Activated naive CD8-positive, alpha-beta T cell treated with anti-CD3 and anti-CD28 coated beads, Interleukin-2, amount 50 U/mL, for 16 hours (primary cell): ENCODE measurements at regions not wholly inside any gene's neighbourhood (a gene's known extent, or its start where the extent isn't known, plus 50 kb on each side); places are given as distances from the start of the nearest gene placed in this dataset.
"Not testable (repeated sequence)": the region's sequence is repeated elsewhere in the genome, so short reads cannot be mapped to it uniquely, and the experiment has no call there.

ENCODE experiments used
- DNase-seq: peaks from one replicate; pipeline ENCODE4 v3.0.0-alpha.2; 2020; ENCODE audit warnings: low read depth, low spot score

DNA sequence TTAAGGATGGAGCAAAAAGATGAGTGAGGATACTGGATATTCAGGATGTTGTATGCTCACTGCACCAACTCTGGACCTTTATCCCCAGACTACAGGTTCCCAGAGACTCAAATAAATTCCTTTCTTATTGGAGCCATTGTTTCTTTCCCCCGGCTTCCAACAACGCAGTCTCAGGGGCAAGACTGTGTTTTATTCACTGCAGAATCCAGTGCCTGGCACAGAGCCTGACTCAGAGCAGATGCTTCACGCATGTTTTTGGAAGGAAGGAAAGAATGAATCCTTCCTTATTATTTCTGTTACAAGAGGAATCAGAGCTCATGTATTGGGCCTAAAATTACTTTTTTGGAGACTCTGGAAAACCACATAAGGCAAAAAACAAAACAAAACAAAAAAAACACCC is 96.0 kb upstream of the VGLL4 start:
- DNase-seq, result no peak

DNA sequence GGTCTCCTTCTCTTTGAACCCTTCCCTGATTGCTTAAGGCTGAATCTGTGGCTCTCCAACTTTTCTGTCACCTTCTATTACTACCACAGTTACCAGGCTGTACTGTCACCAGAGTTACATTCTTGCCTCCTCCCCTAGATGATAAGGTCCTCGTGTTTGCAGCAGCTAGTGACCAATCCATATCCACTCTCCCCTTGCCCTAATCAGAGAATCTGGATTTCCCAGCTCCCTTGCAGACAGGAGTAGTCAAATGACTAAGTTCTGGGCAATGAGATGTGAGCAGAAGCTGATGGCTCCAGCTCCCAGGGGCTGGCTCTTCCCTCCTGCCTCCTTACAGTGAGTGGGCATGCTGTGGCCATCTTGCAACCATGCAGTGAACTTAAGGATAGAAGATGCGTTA is 95.4 kb upstream of the VGLL4 start:
- no peak for DNase-seq

DNA sequence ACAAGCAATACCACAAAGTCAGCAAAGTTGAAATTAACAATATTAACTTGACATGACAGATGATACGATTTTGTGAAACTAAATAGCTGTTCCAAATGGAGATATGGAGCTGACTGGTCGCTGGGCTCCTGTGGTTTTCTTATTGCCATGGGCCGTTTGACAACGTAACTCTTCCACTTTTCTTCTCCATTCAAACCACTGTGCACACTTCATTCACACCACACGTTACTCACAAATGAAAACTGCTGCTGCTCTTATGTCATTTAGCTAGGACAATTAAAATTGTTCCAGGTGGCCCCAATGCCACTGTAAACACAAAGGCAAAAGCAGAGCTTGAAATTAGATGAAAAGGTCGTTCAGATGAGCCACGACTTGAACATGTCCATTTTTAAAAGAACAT is 94.0 kb upstream of the VGLL4 start:
- DNase-seq, result no peak

DNA sequence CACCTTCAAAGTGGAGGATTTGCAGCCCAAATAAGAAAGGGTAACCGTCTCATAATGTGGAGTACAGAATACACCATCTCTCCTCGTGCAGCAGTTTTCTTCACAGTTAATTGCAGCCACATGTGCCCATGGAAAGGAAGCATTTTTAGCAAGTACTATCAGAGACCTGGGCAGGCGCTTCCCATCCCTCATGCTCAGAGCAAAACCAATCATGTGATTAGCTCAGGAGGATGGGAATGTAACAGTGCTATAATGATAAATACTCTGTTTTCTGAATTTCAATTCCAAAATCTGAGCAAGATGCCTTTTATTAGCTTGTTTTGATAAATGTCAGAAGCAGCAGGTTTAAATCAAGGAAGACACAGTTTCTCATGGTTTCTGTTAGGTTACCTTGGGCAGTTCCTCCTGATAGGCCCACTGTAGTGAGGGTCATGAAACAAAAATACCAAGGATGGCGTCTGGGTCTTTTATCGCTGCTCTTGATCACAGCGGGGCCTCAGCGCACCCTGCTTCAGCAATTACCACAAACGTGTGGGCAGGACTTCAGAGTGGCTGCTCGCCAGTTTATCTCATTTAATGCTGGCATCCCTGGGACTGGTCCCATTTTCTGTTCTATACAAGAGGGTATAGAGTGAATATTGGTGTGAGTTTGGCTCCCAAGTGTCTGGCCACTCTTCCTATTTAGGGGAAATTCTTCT is 92.6 kb upstream of the VGLL4 start:
- no peak for DNase-seq

DNA sequence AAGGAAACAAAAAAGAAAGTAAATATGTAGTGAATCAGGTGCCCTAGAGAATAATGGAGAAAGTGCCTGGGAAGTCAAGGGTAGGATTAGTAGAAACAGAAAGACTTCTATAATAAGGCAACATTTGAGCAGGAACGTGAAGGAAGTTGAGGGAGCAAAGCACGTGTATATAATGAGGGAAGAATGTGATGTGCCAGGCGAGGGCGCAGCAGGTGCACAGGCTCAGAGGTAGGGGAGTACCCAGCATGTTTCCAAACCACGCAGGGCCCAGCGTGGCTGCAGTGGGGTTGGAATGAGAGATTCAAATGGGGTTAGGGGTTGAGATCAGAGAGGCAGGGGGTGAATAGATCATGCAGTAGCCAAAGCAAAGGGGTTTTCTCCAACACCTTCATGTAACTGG is 91.9 kb upstream of the VGLL4 start:
- no peak for DNase-seq

DNA sequence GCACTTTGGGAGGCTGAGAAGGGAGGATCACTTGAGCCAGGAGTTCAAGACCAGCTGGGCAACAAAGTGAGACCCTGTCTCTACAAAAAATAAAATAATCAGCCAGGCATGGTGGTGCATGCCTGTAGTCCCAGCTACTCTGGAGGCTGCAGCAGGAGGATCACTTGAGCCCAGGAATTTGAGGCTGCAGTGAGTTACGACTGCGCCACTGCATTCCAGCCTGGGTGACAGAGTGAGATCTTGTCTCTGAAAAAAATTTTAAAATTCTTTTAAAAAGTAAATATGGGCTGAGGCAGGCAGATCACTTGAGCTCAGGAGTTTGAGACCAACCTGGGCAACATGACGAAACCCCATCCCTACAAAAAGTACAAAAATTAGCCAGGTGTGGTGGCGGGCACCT is 91.4 kb upstream of the VGLL4 start:
- DNase-seq, result not testable (repeated sequence)

DNA sequence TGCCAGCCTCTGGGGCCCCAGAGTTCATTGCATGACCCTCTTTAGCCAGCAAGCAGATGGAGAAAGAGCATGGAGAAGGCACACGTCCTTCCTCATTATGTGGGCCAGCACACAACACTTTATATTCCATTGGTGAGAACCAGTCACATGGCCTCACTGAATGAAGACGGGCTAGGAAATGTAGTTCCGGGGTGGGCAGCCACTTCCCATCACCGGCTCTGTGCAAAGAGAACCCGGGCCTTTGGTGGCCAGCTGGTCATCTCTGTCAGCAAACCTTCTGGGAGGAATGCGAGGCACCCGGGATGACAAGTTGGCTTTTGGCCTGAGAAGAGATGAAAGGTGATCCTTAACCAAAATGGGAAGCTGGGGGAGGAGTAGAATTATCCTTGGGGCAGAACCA is 90.2 kb upstream of the VGLL4 start:
- DNase-seq, result no peak

DNA sequence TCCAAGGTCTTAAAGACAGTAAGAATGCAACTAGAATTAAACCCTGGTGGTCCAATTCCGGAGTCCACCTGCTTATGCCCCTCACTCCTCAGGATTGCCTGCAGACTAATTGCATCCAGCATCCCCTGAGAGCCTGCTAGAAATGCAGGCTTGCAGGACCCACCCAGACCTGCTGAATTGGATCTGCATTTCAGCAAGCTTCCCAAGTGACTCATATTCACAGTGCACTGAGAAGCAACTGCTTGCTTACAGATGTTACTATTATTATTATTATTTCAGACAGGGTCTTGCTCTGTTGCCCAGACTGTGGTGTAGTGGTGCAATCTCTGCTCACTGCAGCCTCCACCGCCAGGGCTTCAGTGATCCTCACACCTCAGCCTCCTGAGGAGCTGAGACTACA is 83.5 kb upstream of the VGLL4 start:
- DNase-seq, result no peak

DNA sequence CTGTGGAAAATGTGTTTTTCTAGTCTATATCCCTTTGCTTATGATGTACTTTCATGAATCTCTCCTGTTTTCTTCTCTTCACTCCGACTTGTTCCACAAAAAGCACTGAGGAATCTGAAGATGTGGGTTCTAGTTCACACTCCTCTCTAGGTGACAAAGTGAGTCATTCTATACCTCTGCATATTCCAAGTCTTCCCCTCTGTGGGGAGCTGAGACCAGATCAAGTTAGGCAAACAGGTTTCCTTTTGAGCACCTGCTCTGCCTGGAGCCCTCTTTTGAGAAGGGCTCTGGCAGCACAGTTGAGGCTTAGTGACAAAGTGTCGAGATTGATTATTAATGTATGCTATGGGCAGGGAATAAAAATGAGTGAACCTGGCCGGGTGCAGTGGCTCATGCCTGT is 82.4 kb upstream of the VGLL4 start:
- no peak for DNase-seq

DNA sequence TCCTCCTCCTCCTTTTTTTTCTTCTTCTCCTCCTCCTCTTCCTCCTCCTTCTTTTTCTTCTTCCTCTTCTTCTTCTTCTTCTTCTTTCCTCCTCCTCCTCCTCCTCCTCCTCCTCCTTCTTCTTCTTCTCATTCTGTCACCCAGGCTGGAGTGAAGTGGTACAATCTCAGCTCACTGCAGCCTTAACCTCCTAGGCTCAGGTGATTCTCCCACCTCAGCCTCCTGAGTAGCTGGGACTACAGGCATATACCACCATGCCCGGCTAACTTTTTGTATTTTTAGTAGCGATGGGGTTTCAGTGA is 81.6 kb upstream of the VGLL4 start:
- DNase-seq, result not testable (repeated sequence)

DNA sequence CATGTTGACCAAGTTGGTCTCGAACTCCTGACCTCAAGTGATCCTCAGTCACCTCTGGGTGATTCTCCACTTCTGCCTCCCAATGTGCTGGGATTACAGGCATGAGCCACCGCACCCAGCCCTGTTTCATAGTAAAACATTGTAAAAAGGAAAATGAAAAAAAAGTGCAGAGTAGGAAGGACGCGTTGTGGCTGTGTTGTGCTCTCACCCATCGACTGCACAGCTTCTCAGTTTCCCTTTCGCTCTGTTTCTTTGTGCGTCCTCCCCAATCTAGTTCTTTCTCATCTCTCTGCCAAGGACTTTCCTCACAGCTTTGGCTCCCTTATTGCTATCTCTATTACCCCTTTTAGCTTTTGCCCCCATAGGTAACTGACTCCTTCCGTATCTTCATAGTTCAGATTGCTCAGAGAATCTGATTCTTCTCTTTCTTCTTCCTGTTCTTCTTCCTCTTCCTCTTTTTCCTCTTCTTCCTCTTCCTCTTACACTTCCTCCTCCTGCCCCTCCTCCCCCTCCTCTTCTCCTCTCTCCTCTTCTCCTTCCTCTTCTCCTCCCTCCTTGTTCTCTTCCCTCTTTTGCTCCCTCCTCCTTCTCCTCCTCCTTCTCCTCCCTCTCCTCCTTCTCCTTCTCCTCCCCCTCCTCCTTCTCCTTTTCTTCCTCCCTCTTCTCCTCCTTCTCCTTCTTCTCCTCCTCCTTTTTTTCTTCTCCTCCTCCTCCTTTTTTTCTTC is 81.1 kb upstream of the VGLL4 start:
- DNase-seq, result no peak

DNA sequence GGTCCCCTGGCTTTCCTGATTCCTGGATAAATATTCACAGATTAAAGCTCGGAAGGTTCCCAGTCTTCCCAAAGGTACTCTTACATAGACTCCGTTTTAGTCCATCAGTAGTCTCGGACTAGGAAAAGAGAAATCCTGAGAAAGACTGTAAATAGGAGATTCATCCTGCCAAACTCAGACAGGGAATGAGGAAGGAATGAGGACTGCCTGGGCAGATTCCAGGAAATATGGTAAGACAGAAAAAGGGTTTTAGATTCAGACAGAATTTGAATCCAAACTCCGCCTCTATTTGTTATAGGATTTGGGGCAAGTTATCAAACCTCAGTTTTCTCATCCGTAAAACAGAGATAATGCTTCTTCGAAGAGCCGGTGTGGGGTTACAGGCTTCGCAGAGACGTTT is 77.8 kb upstream of the VGLL4 start:
- DNase-seq, result no peak

DNA sequence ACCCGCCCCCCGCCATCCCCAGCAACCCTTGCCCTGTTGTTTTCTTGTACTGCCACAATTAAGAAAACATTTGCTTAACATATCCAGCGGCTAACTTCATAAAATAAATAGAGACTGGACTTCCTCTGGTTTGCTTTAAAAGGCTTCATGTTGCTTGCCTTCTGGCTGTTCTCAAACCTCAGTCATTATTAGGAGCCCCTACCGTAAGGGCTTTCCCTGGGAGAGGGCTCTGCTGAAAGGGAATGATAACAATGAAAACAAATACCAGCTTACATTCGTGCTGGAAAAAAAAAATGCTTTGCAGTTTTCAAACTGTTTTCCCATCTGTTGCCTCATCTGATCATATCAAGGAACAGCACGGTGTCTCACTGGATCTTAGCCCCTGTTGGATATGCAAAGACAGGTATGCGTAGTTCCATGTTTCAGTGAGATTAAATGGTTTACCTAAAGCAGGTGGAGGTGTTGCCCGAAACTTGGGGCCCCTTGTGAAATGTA is 77.2 kb upstream of the VGLL4 start:
- no peak for DNase-seq

DNA sequence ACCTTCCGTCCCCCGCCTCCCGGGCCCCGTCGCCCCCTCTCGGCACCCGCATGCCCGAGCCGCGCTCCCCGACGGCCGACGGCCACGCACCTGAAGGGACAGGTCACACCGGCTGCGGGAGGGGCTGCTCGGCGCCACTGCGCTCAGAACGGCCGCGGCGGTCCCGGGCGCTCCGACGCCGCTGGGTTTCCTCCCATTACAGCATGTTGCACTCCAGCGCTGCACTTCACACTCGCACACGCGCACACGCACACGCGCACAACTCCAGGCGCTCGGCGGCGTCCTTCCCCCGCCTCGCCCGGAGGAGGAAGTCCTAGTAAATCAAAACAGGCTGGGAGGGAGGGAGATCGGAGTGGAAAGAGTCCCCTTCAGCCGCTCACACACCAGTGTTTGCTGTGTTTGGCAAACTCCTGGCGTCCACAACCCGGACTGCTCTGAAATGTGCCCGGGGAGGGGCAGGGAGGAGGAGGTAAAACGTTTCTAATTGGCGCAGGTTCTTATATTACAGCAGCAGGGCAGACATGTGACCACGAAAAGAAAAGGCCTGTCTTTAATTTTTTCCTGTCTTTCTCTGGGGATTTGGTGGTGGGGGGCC is 76.7 kb upstream of the VGLL4 start:
- DNase-seq, result no peak

DNA sequence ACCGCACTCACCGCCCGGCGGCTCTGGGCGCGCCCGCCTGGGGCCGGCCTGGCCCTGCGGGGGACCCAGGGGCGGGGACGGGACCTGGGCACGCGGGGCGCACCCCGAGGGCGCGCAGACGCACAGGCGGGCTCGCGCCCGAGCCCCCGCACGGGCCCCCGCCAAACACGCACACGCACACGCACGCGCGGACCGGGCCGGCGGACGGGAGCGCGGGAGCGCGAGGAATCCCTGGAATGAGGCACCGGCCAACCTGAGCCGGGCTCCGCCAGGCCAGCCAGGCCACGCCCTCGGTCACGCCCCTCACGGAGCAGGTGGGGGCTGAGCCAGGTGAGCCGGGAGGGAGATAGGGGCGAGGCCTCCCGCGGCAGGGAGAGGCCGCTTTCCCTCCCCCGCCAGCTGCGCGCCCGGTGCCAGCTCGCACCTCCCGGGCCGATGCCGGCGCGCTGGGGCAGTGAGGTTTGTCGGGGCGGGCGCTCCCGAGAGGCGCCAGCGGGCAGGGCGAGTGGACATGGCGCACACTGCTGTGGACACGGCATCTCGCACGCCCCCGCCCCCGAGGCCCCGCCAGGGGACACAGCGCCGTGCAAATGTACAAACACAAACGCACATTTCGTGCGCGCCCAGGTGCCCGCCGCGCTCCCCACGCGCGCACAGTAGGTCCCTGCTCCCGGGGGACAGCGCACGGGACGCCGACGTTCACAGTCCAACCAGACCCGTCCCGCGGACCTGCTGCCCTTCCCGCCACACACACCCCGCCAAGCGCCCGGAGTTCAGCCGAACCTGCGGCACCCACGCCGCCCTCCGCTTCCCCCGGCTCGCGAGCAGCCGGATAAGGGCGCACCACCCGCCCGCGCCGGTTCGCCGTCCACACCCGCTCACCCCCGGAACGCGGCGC is 75.9 kb upstream of the VGLL4 start:
- DNase-seq, result peak; percentile 29

DNA sequence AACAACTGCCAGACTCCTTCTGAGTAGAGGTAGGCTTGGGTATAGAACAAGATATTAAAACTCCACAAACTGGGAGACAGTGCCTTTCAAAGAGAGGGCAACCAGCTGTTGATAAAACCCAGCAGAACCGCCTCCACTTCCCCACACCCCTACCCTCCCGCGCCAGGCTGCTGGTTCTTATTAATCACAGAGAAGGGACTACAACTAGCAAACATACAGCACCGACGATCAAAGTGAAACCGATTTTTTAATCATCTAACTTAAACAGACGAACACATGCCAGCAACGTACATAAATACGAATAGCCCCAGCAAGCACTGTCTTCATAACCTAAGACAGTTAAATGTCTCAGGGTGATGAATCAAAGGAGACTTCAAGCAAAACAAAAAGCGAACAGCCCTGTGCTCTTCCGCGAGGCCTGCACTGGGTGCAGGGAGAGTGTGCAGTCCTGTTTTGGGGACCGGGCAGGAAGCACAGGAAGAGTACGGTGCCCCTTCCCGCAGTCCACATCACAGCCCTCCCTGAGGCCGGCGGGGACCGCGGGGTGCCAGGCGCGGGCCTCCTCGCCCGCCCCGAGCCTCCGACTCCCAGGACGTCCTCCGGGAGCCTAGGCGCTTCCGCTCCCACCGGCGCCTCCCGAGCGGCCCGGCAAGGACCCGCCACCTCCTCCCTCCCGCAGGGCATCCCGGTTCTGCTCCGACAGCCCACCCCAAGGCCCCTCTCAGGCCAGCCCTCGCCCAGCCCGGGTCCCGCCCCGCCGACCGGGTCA is 75.1 kb upstream of the VGLL4 start:
- no peak for DNase-seq

DNA sequence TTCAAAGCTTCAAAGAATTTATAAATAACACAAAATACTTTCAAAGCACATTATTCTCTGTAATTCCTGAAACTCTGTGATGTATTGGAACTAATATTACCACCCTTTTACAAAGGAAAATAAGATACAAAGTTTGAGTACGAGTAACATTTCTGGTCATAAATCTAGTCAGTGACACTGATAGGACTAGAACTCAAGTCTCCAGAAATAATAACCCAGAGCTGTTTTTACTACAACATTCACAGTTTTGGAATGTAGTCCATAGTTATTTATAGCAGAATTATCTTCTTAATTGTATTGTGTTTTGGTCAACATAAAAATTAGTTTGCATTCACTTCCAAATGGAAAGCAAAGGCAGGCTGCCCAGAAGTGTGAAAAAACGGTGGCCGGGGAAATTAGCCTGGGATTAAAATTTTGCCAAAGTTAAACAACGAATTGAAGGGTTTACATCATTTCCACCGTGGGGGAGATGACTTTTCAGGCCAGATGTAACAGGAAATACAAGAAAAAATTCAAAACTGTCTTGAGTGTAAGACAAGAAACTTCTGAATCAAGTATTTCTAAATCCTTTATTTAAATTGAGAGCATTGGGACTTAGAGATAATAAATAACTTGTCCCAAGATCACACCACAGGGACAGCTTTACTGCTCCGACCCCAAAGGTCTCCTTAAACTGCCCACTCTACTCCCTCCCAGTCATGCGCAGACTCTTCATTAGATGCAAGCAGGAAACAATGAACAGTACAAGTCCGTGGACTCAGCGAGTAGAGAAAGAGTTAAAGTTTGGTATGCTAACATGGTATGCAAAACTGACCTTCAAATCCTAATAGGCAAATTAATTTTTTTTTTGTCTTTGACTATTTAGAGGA is 74.3 kb upstream of the VGLL4 start:
- DNase-seq, result no peak

DNA sequence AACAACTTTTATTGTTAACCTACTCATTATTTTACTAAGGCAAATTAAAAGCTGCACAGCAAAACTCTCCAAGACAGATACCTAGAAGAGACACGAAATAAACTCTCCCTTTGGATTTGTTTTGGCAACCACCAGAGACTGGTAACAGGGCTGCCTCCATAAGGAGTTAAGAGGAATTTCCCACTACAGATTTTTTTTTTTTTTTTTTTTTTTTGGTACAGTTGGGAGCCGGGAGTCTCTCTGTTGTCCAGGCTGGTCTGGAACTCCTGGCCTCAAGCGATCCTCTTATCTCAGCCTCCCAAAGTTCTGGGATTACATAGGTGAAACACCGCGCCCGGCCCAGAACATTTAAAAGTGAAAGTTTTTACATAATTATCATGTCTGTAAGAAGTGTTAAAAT is 73.6 kb upstream of the VGLL4 start:
- DNase-seq, result no peak

DNA sequence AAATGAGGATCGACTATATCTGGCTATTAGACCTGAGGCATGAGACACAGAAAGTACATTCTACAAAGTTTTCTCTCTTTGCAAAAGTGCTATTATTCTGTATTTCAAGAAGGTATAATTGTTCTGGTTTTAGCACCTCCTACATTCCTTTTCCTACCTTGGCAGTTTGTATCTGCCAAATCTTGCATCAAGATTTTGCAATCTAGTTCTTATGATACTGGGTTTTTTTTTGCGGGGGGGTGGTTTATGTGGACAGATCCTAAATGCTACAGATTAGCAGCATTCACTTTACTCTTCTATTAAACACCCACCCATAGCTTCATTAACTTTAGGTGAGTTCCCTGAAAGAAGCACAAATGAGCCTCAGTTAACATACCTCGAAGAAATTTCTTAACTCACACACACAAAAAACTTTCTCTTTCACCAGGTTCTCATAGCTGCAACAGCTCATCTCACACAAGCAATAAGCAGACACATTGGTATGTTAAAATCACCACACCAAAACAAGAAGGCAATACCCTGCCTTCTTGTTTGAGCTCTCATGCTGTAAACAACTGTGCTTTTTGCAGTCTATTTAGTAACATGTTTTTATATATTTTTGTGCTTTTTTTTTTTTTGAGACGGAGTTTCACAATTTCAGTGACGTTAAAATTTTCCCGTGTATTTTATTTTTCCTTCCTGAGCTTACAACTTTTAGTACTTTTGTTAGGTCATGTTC is 73.0 kb upstream of the VGLL4 start:
- DNase-seq, result no peak

DNA sequence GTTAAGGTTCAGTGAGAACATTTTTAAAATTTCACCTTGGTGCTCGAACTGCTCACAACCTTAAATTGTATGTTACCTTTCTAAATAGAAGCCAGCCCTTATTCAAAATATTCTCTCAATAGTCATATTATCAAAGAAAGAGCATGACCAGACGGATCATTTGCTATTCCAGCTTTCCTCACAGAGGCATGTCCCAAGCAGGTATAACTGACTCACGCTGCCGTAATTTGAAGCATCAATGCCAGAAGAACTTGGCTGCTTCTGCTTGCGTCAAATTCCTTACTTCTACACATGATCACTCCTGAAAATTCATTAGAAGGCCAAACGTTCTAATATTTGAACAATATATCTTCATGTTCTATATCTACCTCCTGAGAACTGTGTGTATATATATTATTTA is 69.5 kb upstream of the VGLL4 start:
- no peak for DNase-seq
